ENCODE measurements at regions not wholly inside any gene's neighbourhood (a gene's known extent, or its start where the extent isn't known, plus 50 kb on each side); places are given as distances from the start of the nearest gene placed in this dataset.

GRCh38 chr14:86604561-86604960 lies 1074.6 kb downstream of the FLRT2 start:
- TF ChIP-seq CTCF (IDR thresholded peaks at IDR 0.05; ENCODE audit: poor library complexity, severe bottlenecking): no peak
- TF ChIP-seq RAD21 (conservative IDR thresholded peaks at IDR 0.05): no peak
